GM18907 (cell line): ENCODE measurements at regions not wholly inside any gene's neighbourhood (a gene's known extent, or its start where the extent isn't known, plus 50 kb on each side); places are given as distances from the start of the nearest gene placed in this dataset.
"Not testable (repeated sequence)": the region's sequence is repeated elsewhere in the genome, so short reads cannot be mapped to it uniquely, and the experiment has no call there.

Experiments used
- ATAC-seq: cut with Tn5 transposase; IDR thresholded peaks from one replicate; pipeline ENCODE4 v1.9.1; 2021; ENCODE audit warnings: mild to moderate bottlenecking, moderate library complexity; ENCODE audit not compliant: unreplicated experiment

DNA sequence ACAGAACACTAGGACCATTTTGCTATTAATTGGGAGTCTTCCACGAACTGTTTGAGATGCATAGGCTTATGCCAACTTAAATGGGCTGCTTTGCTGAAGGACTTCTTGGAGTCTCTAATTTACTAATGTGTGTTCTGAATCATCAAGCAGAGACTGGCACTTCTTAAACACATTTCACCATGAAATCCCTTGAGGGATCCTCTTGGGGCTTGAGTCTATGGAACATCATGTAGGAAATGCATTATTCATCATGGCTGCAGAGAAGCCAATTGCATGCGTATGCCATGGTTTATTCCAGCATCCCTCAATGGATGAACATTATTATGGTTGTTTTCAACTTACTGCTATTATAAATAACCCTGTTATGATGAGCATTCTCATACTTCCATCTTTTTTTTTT lies 73.4 kb downstream of the FGD2 start:
- no peak for ATAC-seq

DNA sequence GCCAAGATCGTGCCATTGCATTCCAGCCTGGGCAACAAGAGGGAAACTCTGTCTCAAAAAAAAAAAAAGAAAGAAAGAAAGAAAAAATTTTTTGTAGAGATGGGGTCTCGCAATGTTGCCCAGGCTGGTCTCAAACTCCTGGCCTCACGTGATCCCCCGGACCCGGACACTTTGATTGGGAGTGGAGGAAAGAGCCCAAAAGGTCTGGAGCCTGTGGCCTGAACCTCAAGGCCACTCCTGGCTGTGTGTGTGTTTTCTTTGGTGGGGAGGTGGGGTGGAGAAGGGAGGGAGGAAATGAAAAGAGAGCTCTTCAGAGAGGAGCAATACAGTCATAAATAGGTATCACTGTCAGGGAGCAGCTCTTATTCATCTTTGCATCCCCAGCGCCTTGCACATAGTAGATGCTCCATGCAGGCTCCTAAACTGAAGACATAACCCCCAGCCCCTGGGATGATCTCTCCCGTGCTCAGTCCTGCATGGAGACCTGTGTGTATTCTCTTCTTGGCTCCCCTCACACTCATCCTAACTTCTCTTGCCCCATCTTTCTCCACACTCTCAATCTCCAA lies 75.7 kb downstream of the FGD2 start:
- no peak for ATAC-seq

GRCh38 chr6:37082390-37083130 lies 77.1 kb downstream of the FGD2 start:
- no peak for ATAC-seq

GRCh38 chr6:37083243-37084138 lies 78.0 kb downstream of the FGD2 start:
- no peak for ATAC-seq

DNA sequence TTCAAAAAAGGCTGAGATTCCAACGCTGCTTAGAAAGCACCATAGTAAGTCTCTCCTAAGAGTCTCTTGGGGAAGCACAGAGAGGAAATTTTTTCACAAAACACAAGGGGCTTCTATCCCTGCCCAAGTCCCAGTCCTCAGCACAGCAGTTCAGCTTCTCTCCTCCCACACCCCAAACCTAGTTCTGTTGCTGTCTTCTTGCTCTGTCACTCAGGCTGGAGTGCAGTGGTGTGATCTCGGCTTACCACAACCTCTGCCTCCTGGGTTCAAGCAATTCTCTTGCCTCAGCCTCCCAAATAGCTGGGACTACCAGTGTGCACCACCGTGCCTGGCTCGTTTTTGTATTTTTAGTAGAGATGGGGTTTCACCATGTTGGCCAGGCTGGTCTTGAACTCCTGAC lies 79.2 kb downstream of the FGD2 start:
- ATAC-seq: not testable (repeated sequence)

DNA sequence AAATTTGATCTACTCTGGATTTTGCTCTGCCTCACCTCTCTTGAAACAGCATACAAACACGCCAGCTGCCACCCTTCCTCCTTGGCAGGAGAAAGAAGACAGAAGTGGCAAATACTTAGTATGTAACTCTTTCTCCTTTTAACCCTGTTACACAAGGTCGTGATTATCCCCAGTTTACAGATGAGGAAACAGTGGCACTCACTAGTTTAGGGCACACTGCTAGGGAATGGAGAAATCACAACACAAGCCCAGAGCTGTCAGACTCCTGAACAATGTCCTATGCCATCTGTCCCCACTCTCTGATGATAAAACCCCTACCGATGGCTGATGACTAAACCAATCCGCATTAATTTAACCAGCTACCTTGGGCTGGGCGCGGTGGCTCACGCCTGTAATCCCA lies 79.7 kb downstream of the FGD2 start:
- no peak for ATAC-seq

GRCh38 chr6:37088897-37089296 lies 81.1 kb upstream of the PIM1 start:
- ATAC-seq: no peak

- no peak for ATAC-seq
These were observed 80.2 kb upstream of the PIM1 start for GRCh38 chr6:37089783-37090182.

DNA sequence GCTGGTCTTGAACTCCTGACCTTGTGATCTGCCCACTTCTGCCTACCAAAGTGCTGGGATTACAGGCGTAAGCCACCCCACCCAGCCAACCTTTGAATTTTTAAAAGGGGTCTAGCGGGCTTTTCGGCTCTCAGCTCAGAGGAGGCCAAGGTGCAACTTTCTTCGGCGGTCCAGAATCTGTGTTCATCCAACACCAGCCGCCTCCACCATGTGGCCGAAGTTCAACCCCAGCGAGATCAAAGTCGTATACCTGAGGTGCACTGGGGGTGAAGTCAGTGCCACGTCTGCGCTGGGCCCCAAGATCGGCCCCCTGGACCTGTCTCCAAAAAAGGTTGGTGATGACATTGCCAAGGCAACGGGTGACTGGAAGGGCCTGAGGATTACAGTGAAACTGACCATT lies 78.8 kb upstream of the PIM1 start:
- not testable (repeated sequence) for ATAC-seq

GRCh38 chr6:37091586-37091985 lies 78.4 kb upstream of the PIM1 start:
- not testable (repeated sequence) for ATAC-seq

- ATAC-seq: no peak
These were observed 76.8 kb upstream of the PIM1 start for GRCh38 chr6:37092923-37093727.

GRCh38 chr6:37093728-37094069 lies 76.3 kb upstream of the PIM1 start:
- ATAC-seq: no peak

DNA sequence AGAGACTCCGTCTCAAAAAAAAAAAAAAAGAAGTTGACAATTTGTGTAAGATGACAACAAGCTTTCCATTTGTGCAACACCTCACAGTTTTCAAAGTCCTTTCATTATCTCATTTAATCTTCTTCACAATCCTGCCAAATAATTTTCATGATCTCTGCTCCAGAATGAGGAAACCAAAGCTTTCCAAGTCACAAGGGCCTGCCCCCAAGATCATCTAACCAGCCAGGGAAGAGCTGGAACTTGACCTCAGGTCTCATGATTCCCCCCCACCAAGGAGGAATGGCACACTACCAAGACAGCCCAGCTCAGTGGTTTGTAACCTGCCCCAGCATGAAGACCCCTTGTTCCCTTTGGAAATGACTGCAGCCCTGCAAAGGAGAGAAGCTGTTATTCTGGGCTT lies 74.0 kb upstream of the PIM1 start:
- no peak for ATAC-seq

GRCh38 chr6:37097335-37097734 lies 72.6 kb upstream of the PIM1 start:
- ATAC-seq: no peak

- ATAC-seq: no peak
These were observed 70.5 kb upstream of the PIM1 start for GRCh38 chr6:37099442-37099841.

GRCh38 chr6:37100745-37101144 lies 69.2 kb upstream of the PIM1 start:
- no peak for ATAC-seq

DNA sequence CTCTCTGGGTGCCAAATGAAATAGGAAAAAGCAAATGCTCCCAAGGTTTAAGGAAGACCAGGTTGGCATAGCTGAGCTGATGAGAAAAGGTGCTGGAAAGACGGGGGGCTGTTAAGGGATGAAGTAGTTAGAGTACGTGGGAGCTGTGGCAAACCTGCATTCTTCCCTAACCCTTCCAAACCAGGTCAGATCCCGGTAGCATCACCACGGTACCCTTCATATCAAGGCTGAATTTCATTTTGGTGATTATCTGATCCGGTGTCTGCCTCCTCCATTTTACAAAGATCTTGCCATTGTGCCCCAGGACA lies 68.0 kb upstream of the PIM1 start:
- no peak for ATAC-seq

- peak; percentile 79 for ATAC-seq
These were observed 67.4 kb upstream of the PIM1 start for GRCh38 chr6:37102299-37103168.

GRCh38 chr6:37103169-37104039 lies 66.5 kb upstream of the PIM1 start:
- ATAC-seq: no peak

DNA sequence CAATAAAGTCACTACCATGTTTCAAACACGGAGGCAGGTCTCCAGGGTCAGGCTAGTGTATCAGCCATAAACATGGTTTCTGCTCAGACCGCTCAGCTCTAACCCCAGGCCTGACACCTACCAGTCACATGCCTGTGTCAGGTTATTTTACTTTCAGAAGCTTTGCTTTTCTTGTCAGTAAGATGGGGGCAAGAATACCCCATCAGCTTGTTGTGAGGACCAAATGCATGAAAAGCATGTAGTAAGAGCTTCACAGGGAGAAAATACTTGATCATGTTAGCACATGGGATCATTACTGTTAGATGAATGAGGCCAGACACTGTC lies 65.2 kb upstream of the PIM1 start:
- no peak for ATAC-seq
